HFF-Myc (cell line): ENCODE measurements at regions not wholly inside any gene's neighbourhood (a gene's known extent, or its start where the extent isn't known, plus 50 kb on each side); places are given as distances from the start of the nearest gene placed in this dataset.
A peak's percentile ranks its signal among the peaks of the same experiment; 100 is the strongest.
"Not testable (repeated sequence)": the region's sequence is repeated elsewhere in the genome, so short reads cannot be mapped to it uniquely, and the experiment has no call there.

Experiments used
- DNase-seq: peaks from one replicate; pipeline ENCODE4 v3.0.0-alpha.2; 2011; ENCODE audit warnings: low read depth; ENCODE audit errors: extremely low read depth
- H3K4me3 ChIP-seq: replicated peaks from 2 replicates; pipeline ENCODE4 v1.5.1; 2011; ENCODE audit warnings: low read depth, mild to moderate bottlenecking, control low read depth, low read length
- TF ChIP-seq, protein P1 (sequence below): IDR thresholded peaks from 2 replicates; pipeline ENCODE4 v1.5.1; 2012; ENCODE audit warnings: mild to moderate bottlenecking, low read depth, low read length, control low read depth; ENCODE audit errors: missing control alignments

- H3K4me3 ChIP-seq: no peak overlapping the region
- TF ChIP-seq, protein P1, sequence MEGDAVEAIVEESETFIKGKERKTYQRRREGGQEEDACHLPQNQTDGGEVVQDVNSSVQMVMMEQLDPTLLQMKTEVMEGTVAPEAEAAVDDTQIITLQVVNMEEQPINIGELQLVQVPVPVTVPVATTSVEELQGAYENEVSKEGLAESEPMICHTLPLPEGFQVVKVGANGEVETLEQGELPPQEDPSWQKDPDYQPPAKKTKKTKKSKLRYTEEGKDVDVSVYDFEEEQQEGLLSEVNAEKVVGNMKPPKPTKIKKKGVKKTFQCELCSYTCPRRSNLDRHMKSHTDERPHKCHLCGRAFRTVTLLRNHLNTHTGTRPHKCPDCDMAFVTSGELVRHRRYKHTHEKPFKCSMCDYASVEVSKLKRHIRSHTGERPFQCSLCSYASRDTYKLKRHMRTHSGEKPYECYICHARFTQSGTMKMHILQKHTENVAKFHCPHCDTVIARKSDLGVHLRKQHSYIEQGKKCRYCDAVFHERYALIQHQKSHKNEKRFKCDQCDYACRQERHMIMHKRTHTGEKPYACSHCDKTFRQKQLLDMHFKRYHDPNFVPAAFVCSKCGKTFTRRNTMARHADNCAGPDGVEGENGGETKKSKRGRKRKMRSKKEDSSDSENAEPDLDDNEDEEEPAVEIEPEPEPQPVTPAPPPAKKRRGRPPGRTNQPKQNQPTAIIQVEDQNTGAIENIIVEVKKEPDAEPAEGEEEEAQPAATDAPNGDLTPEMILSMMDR: no peak
- DNase-seq: no peak
These were observed 67.2 kb upstream of the SCAF4 start for GRCh38 chr21:31798842-31799704.

GRCh38 chr21:31795992-31796391 lies 64.1 kb upstream of the SCAF4 start:
- no peak for DNase-seq
- TF ChIP-seq, protein P1: no peak
- H3K4me3 ChIP-seq: no peak overlapping the region

DNA sequence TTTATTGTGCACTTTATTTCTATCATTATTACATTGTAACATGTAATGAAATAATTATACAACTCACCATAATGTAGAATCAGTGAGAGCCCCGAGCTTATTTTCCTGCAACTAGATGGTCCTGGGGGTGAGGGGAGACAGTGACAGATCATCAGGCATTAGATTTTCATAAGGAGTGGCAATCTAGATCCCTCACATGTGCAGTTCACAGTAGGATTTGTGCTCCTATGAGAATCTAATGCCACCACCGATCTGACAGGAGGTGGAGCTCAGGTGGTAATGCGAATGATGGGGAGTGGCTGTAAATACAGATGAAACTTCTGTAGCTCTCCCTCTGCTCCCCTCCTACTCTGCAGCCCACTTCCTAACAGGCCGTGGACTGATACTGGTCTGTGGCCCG lies 58.5 kb upstream of the SCAF4 start:
- not testable (repeated sequence) for DNase-seq, H3K4me3 ChIP-seq

GRCh38 chr21:31788581-31788980 lies 56.7 kb upstream of the SCAF4 start:
- TF ChIP-seq, protein P1: no peak
- no peak for DNase-seq
- H3K4me3 ChIP-seq: no peak overlapping the region

DNA sequence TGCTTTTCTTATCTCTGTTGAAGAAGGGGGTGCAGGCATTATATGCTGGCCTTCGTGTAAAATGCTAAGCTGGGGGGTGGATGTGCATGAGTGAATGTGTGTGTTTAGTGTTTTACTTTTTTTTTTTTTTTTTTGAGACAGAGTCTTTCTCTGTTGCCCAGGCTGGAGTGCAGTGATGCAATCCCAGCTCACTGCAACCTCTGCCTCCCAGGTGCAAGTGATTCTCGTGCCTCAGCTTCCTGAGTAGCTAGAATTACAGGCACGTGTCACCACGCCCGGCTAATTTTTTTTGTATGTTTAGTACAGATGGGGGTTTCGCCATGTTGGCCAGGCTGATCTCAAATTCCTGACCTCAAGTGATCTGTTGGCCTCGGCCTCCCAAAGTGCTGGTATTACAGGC lies 55.8 kb upstream of the SCAF4 start:
- not testable (repeated sequence) for DNase-seq, H3K4me3 ChIP-seq

- TF ChIP-seq, protein P1: no peak
- no peak overlapping the region for H3K4me3 ChIP-seq
- DNase-seq: no peak
These were observed 54.4 kb upstream of the SCAF4 start for GRCh38 chr21:31786164-31786920.

DNA sequence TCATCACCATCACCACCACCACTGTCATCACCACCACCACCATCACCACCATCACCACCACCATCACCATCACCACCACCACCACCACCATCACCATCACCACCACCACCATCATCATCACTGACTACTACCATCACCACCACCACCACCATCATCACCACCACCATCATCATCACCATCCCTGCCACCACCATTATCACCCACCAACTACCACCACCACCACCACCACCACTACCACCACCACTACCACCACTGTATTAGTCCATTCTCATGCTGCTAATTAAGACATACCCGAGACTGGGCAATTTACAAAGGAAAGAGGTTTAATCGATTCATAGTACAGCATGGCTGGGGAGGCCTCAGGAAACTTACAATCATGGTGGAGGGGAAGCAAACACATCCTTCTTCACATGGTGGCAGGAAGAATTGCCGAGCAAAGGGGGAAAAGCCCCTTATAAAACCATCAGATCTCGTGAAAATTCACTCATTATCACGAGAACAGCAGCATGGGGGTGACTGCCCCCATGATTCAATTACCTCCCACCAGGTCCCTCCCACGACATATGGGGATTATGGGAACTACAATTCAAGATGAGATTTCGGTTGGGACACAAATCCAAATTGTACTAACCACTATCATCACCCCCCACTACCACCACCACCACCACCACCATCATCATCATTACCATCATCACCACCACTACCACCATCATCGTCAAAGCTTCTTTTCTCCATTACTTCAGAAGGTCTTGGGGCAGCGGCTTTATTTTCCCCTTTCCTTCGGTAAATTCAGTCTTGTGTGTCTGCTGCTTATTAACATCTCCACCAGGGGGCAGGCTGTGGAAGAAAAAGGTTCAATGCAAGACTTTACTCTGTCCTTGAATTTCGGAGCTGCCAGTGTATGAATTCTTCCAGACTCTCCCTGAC lies 53.6 kb upstream of the SCAF4 start:
- H3K4me3 ChIP-seq: not testable (repeated sequence)
- peak; percentile 56 for DNase-seq
- TF ChIP-seq, protein P1: peak; percentile 76
